SK-MEL-5 (cell line): ENCODE measurements at regions not wholly inside any gene's neighbourhood (a gene's known extent, or its start where the extent isn't known, plus 50 kb on each side); places are given as distances from the start of the nearest gene placed in this dataset.
"Not testable (repeated sequence)": the region's sequence is repeated elsewhere in the genome, so short reads cannot be mapped to it uniquely, and the experiment has no call there.

Experiments used
- DNase-seq: peaks from one replicate; pipeline ENCODE4 v3.0.0-alpha.2; 2016; ENCODE audit warnings: low read depth, low spot score
- in situ Hi-C: cut with HindIII; loops from 2 replicates; pipeline ENCODE4 v1.10.0; 2016; ENCODE audit warnings: low sequenced_read_pairs, high pct_unique_total_duplicates, low pct_unique_long_range_greater_than_20kb

- DNase-seq: no peak
- in situ Hi-C loops: no loop called here
These were observed 884.5 kb upstream of the POT1 start for GRCh38 chr7:125814100-125814499.

- DNase-seq, in situ Hi-C loops: not testable (repeated sequence)
These were observed 876.9 kb upstream of the POT1 start for GRCh38 chr7:125806491-125806890.

GRCh38 chr7:125804273-125804672, 874.6 kb upstream of the POT1 start:
- in situ Hi-C loops: no loop called here
- no peak for DNase-seq

GRCh38 chr7:125780153-125780552, 850.5 kb upstream of the POT1 start:
- DNase-seq: no peak
- in situ Hi-C loops: no loop called here

GRCh38 chr7:125775317-125775716, 845.7 kb upstream of the POT1 start:
- in situ Hi-C loops: no loop called here
- DNase-seq: no peak

- in situ Hi-C loops: no loop called here
- DNase-seq: no peak
These were observed 843.6 kb upstream of the POT1 start for GRCh38 chr7:125773113-125773785.

GRCh38 chr7:125747966-125748365, 818.3 kb upstream of the POT1 start:
- in situ Hi-C loops: no loop called here
- DNase-seq: no peak

GRCh38 chr7:125746510-125746909, 816.9 kb upstream of the POT1 start:
- in situ Hi-C loops: no loop called here
- DNase-seq: no peak

GRCh38 chr7:125727215-125727614, 797.6 kb upstream of the POT1 start:
- in situ Hi-C loops: no loop called here
- no peak for DNase-seq

- no peak for DNase-seq
- in situ Hi-C loops: no loop called here
These were observed 766.0 kb upstream of the POT1 start for GRCh38 chr7:125695626-125696025.

- DNase-seq: no peak
- in situ Hi-C loops: no loop called here
These were observed 753.5 kb upstream of the POT1 start for GRCh38 chr7:125683156-125683555.

- in situ Hi-C loops: no loop called here
- DNase-seq: no peak
These were observed 751.9 kb upstream of the POT1 start for GRCh38 chr7:125681508-125681907.

GRCh38 chr7:125678771-125679170, 749.1 kb upstream of the POT1 start:
- in situ Hi-C loops: no loop called here
- DNase-seq: no peak

GRCh38 chr7:125675640-125676039, 746.0 kb upstream of the POT1 start:
- DNase-seq: no peak
- in situ Hi-C loops: no loop called here

GRCh38 chr7:125675169-125675568, 745.5 kb upstream of the POT1 start:
- no peak for DNase-seq
- in situ Hi-C loops: no loop called here

- in situ Hi-C loops: no loop called here
- peak; percentile 65 for DNase-seq
These were observed 741.4 kb upstream of the POT1 start for GRCh38 chr7:125670926-125671572.

- in situ Hi-C loops: no loop called here
- no peak for DNase-seq
These were observed 738.8 kb upstream of the POT1 start for GRCh38 chr7:125668321-125668993.

GRCh38 chr7:125664625-125665024, 735.0 kb upstream of the POT1 start:
- no peak for DNase-seq
- in situ Hi-C loops: no loop called here

- no peak for DNase-seq
- in situ Hi-C loops: no loop called here
These were observed 734.3 kb upstream of the POT1 start for GRCh38 chr7:125663961-125664360.
